CD4-positive, alpha-beta T cell treated with Interleukin-4 for 1 hour (primary cell): ENCODE measurements at regions not wholly inside any gene's neighbourhood (a gene's known extent, or its start where the extent isn't known, plus 50 kb on each side); places are given as distances from the start of the nearest gene placed in this dataset.
"Not testable (repeated sequence)": the region's sequence is repeated elsewhere in the genome, so short reads cannot be mapped to it uniquely, and the experiment has no call there.

Experiments
- DNase-seq, 2 donors: peaks; one replicate each; pipeline ENCODE4 v3.0.0-alpha.2; 2020 to 2022

GRCh38 chr4:89491761-89492160 lies 184.2 kb upstream of the GPRIN3 start:
- no peak for DNase-seq

DNA sequence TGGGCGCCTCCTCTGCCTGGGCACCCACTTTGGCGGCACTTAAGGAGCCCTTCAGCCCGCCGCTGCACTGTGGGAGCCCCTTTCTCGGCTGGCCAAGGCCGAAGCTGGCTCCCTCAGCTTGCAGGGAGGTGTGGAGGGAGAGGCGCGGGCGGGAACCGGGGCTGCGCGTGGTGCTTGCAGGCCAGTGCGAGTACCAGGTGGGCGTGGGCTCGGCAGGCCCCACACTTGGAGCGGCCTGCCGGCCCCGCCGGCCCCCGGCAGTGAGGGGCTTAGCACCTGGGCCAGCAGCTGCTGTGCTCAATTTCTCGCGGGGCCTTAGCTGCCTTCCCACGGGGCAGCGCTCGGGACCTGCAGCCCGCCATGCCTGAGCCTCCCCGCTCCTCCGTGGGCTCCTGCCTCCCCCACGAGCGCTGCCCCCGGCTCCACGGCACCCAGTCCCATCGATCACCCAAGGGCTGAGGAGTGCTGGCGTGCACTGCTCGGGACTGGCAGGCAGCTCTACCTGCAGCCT lies 182.4 kb upstream of the GPRIN3 start:
- not testable (repeated sequence) for DNase-seq

GRCh38 chr4:89489338-89489771 lies 181.8 kb upstream of the GPRIN3 start:
- DNase-seq, result no peak

GRCh38 chr4:89488736-89489135 lies 181.1 kb upstream of the GPRIN3 start:
- DNase-seq, result no peak

GRCh38 chr4:89486673-89487072 lies 179.1 kb upstream of the GPRIN3 start:
- no peak for DNase-seq

- no peak for DNase-seq
Measured at GRCh38 chr4:89486042-89486441, 178.4 kb upstream of the GPRIN3 start.

DNA sequence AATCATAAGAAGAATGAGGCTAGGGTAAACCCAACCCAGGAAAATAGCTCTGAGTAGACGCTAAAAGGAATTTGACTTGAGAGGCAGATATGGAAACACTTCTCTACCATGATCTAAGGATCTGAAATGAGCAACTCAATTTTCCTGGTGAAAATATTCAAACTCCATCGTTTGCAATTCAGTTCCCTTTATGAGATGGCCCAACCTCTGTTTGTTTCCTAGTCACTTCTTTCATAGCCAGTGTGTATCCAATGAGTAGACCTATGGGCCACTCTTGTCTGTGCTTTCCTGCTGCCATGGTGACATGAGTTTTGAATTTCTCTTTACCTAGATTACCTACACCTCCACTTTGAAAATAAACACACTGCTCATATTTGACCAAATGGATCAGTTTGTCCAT lies 176.2 kb upstream of the GPRIN3 start:
- no peak for DNase-seq

GRCh38 chr4:89482926-89483595 lies 175.5 kb upstream of the GPRIN3 start:
- DNase-seq, result no peak

DNA sequence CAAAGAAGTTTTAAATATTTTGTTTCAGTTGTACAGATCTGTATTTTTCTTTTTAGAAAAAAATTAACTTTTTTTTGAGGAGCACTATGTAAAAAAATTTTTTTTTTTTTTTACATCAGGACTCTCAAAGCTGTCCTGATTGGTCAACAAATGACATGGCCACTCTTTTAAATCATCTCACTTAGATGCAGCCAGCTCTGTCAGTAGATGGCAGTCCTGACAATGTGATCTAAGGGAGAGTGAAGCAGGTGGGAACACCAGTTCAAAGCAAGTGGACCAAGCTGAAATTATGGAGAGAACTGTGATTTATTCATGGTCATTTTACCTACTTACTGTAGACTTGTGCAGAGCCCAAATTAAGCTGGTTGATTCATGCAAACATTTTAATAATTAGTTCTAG lies 174.7 kb upstream of the GPRIN3 start:
- peak in 1 of 2 donors; percentile 16 for DNase-seq

DNA sequence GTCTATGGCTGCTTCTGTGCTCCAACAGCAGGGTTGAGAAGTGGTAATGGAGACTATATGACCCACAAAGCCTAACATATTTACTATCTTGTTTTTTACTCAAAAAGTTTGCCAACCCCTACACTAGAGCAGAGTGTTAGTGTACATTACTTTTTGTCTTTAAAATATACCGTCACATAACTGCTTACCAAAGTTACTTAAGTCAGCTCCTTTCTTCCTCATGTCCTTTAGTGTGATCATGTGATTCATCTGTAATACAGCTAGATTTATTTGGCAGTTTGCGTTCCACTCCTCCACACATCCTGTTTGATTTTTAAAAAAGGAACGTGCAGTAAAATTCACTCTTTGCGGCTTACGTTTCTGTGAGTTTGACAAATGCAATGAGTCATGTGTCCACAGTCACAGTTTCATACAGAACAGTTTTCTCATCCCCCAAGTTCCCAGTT lies 162.4 kb upstream of the GPRIN3 start:
- peak in 1 of 2 donors; percentile 35 for DNase-seq

GRCh38 chr4:89469516-89469915 lies 161.9 kb upstream of the GPRIN3 start:
- no peak for DNase-seq

- no peak for DNase-seq
Measured at GRCh38 chr4:89468602-89469001, 161.0 kb upstream of the GPRIN3 start.

DNA sequence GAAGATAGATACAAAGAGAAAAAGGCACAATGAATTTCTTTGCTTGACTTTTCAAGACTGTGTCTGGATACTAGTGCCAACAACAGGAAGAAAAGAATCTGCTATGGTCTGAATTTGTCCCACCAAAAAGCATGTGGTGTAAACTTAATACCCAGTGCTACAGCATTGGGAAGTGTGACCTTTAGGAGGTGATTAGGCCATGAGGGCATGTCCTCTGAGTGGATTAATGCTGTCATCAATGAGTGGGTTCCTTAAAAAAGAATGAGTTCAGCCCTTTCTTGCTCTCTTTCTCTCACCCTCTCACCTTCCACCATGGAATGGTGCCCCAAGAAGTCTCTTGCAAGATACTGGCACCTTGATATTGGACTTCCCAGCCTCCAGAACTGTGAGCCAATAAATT lies 155.7 kb upstream of the GPRIN3 start:
- no peak for DNase-seq

DNA sequence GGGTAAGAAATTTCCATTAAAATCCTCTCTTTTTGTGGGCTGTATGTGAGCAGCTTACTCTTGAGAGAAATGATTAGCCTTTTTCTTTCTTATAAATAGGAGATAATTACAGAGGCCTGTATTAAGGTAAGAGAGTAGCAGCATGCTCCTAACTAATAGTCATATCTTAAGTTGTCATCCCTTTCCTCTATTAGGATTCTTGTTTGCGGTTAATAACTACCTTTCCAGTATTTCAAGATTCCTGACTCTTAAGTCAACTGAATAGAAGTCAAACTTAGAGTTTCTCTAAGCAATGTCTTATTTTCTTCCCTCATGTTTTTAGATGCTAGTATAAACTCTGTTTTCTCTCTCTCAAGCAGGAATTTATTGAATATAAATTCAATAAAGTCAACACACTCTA lies 139.9 kb upstream of the GPRIN3 start:
- no peak for DNase-seq

GRCh38 chr4:89446193-89446592 lies 138.6 kb upstream of the GPRIN3 start:
- DNase-seq, result no peak

DNA sequence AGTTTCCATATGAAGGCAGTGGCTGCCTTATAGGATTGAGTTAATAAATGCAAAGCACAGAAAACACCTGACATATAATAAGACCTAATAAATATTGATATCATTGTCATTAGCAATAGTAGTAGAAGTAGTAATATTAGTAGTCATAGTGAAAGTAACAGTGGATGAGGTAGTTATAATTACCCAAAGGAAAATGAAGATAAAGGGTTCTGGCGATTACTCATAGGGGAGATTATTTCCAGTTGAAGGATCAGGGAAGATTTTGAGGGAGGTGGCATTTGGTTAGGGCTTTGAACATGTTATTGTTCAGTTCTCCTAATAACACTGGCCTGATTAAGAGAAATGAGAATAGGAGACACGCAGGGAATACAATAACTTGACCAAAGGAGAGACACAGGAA lies 131.9 kb upstream of the GPRIN3 start:
- no peak for DNase-seq

- DNase-seq, result peak; percentile 58 to 71
Measured at GRCh38 chr4:89438102-89438831, 130.7 kb upstream of the GPRIN3 start.

DNA sequence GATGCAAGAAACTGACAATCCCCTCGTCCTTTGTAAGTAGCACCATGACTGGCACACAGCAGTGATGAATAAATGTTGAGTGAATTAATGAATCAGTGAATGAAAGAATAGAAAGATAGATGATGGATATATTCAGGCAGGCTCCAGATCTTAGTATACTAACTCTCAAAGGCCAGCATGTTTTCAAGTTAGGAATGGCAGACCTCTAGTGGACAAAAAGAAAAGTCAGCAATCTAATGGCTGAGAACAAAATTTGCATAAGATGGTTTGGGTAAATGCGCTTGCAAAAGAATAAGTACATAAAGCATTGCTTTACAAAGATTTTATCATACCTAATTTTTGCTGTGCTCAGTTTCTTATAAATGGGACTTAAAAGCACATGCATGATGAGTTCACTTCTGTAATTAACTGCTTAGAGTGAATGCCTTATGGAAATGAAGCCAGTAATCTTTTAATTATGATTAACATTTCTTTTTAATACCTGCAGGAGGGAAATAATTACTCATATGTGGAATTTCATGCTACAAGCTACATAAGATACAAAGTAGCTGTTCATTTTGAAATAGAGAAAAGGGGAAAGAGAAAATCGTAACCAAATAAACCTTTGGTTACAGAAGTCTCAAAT lies 126.9 kb upstream of the GPRIN3 start:
- peak in 1 of 2 donors; percentile 64 for DNase-seq

- DNase-seq, result no peak
Measured at GRCh38 chr4:89427782-89428181, 120.2 kb upstream of the GPRIN3 start.

DNA sequence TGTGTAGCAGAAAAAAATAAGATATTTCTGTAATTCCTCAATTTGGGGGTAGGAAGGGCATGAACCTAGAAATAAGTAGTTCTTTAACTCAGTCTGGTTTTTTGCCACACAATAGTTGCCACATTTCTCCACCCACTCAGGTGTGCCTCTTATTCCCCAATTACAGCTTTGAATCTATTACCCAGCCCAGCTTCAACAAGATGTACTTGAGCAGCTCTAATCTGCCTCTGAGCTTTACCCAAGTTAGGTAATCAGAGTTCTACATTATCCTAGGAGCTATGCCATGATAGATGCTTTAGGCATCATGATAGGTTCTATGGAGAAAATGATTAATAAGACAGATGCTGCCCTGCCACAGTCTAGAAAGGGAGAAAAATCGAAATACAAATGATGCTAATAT lies 117.4 kb upstream of the GPRIN3 start:
- no peak for DNase-seq

DNA sequence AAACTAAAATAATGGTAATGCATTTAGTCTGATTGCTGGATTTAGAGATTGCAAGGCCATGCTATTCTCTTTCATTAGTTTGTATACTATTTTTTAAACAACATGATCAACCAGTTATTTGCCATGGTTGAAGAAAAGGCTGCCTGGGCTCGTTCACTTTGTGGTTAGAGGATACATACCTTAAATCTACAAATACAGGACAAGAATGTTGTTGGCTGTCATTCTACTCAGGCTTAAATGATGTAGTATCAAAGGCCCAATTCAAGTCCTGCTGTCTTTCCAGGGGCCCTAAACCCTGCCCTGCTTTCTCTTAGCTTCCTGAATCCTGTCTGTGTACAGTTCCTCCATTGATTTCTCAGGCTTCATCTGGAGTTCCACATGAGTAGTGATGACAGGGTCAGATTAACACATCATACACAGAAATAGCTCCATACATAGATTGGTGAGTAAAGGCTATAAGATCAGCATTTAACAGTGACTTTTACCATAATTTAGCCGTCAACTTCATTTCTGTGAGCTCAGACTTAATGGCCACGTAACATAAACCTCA lies 114.9 kb upstream of the GPRIN3 start:
- DNase-seq, result no peak

GRCh38 chr4:89420507-89420906 lies 112.9 kb upstream of the GPRIN3 start:
- no peak for DNase-seq

DNA sequence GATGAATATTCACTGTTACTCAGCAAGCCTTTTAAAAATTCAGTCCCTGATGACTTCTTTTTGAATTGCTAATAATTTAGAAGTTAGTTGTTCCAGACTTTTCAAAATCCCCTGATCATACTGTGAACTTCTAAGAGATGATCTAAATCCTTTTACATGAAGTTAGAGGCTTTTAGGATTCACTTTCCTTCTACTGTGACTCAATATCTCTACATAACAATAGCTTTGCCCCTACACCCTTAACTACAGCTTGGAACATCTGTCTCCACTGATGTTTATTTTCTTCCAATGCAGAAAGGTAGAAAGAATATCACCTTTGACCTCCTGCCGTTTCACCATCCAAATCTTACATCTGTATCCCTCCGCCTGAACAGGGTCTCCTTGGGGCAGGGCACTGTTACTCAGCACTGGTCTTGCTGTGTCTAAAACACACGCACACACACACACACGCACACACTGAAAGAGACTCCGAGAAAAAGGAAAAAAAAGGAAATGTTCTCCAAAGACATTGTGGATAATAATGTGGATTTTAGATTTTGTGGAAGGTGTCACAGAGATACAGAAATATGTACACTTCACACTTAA lies 111.6 kb upstream of the GPRIN3 start:
- no peak for DNase-seq
